H1 (cell line): ENCODE measurements at regions not wholly inside any gene's neighbourhood (a gene's known extent, or its start where the extent isn't known, plus 50 kb on each side); places are given as distances from the start of the nearest gene placed in this dataset.

Experiments
- CTCF ChIA-PET: fragments of 300-600 bp; sonication (Branson Sonifier 250); formaldehyde crosslinking; loops from one replicate; lab custom pipeline; 2021; ENCODE audit not compliant: partially characterized antibody; lab: Charles Lee
- POLR2A ChIA-PET: fragments of 300-600 bp; sonication (Branson Sonifier 250); formaldehyde crosslinking; loops from one replicate; lab custom pipeline; 2021; ENCODE audit warnings: inconsistent platforms; ENCODE audit not compliant: partially characterized antibody; lab: Charles Lee
- DNase-seq, 2 experiments: peaks; one replicate each; pipeline versions ENCODE4 v3.0.0 to v3.0.0-alpha.2; 2010 to 2022; ENCODE audit warnings: low spot score in 2 of 2, low read depth in 1 of 2, mixed read lengths in 1 of 2
- FAIRE-seq: peaks from 2 replicates; lab custom pipeline; 2011; peaks lifted over from hg19 to GRCh38; lab: Jason Lieb, UNC
- H2AFZ ChIP-seq: 2 replicates; pipeline ENCODE4 v1.8.1; 2012; ENCODE audit warnings: low read length, inconsistent platforms
- H2AK5ac ChIP-seq: 2 replicates; pipeline ENCODE4 v1.6.1; 2013; ENCODE audit warnings: low read depth, low read length
- H2BK120ac ChIP-seq: replicated peaks from 2 replicates; pipeline ENCODE3; 2013; ENCODE audit warnings: low read depth, low read length, inconsistent platforms
- H2BK12ac ChIP-seq: 2 replicates; pipeline ENCODE4 v1.6.1; 2013; ENCODE audit warnings: low read depth, low read length
- H2BK15ac ChIP-seq: 2 replicates; pipeline ENCODE4 v1.6.1; 2013; ENCODE audit warnings: low read length
- H2BK20ac ChIP-seq: 2 replicates; pipeline ENCODE4 v1.6.1; 2013; ENCODE audit warnings: low read length
- H2BK5ac ChIP-seq: 2 replicates; pipeline ENCODE4 v1.6.1; 2013; ENCODE audit warnings: low read depth, low read length
- H3K14ac ChIP-seq: 2 replicates; pipeline ENCODE4 v1.6.1; 2013; ENCODE audit warnings: inconsistent platforms; ENCODE audit not compliant: insufficient read length
- H3K18ac ChIP-seq: 2 replicates; pipeline ENCODE4 v1.6.1; 2013; ENCODE audit warnings: low read length; ENCODE audit errors: extremely low read depth
- H3K23ac ChIP-seq: 2 replicates; pipeline ENCODE4 v1.6.1; 2013; ENCODE audit warnings: inconsistent platforms; ENCODE audit not compliant: insufficient read length
- H3K23me2 ChIP-seq: 2 replicates; pipeline ENCODE4 v1.6.1; 2013; ENCODE audit warnings: low read depth, low read length
- H3K27ac ChIP-seq: 2 replicates; pipeline ENCODE4 v1.6.1; 2011; ENCODE audit warnings: low read depth, low read length, inconsistent platforms
- H3K27me3 ChIP-seq, 4 experiments: replicated peaks in 1 of 4; 1 replicate in 1 of 4; 2 replicates in 3 of 4; pipeline versions ENCODE4 v1.6.1 to v1.8.1; 2011 to 2013; ENCODE audit warnings: low read length in 3 of 4, mild to moderate bottlenecking in 3 of 4, inconsistent platforms in 2 of 4, mixed read lengths in 2 of 4, moderate library complexity in 1 of 4; ENCODE audit not compliant: control insufficient read depth in 3 of 4, insufficient read depth in 3 of 4; ENCODE audit errors: extremely low read depth in 1 of 4
- H3K36me3 ChIP-seq, 4 experiments: 2 replicates each; pipeline versions ENCODE4 v1.6.1 to v1.8.1; 2011 to 2013; ENCODE audit warnings: mild to moderate bottlenecking in 4 of 4, low read length in 3 of 4, moderate library complexity in 2 of 4, control low read depth in 1 of 4, inconsistent platforms in 1 of 4; ENCODE audit not compliant: insufficient read depth in 4 of 4, control insufficient read depth in 2 of 4
- H3K4ac ChIP-seq: replicated peaks from 2 replicates; pipeline ENCODE3; 2013; ENCODE audit warnings: low read length, low read depth, mixed read lengths, inconsistent platforms; ENCODE audit not compliant: insufficient read length
- H3K4me1 ChIP-seq, 4 experiments: replicated peaks in 1 of 4; 1 replicate in 1 of 4; 2 replicates in 3 of 4; pipeline versions ENCODE4 v1.6.1 to v1.8.1; 2011 to 2013; ENCODE audit warnings: low read length in 3 of 4, inconsistent platforms in 2 of 4, mixed read lengths in 1 of 4; ENCODE audit not compliant: insufficient read depth in 4 of 4, control insufficient read depth in 3 of 4
- H3K4me2 ChIP-seq, 2 experiments: 2 replicates each; pipeline versions ENCODE4 v1.6.1 to v1.8.1; 2011 to 2013; ENCODE audit warnings: low read depth in 2 of 2, low read length in 2 of 2, control low read depth in 1 of 2, inconsistent platforms in 1 of 2, mild to moderate bottlenecking in 1 of 2; ENCODE audit not compliant: insufficient read depth in 1 of 2
- H3K4me3 ChIP-seq, 4 experiments: fragments of 200-600, 300-600 bp in 1 of 4; sonication (generic), shearing (Covaris generic), sonication (Bioruptor Twin) in 1 of 4; 2 replicates each; pipeline versions ENCODE4 v1.5.1 to v1.8.1; 2011 to 2016; ENCODE audit warnings: low read length in 4 of 4, low read depth in 3 of 4, control low read depth in 2 of 4, inconsistent platforms in 2 of 4, mild to moderate bottlenecking in 2 of 4, mixed read lengths in 1 of 4, moderate library complexity in 1 of 4; ENCODE audit not compliant: insufficient read depth in 2 of 4; ENCODE audit errors: extremely low read depth in 1 of 4
- H3K56ac ChIP-seq: replicated peaks from 2 replicates; pipeline ENCODE3; 2013; ENCODE audit warnings: low read depth, mild to moderate bottlenecking, mixed read lengths, low read length, inconsistent platforms; ENCODE audit not compliant: insufficient read length
- H3K79me1 ChIP-seq: 2 replicates; pipeline ENCODE4 v1.6.1; 2013; ENCODE audit warnings: low read depth, low read length, control low read depth
- H3K79me2 ChIP-seq, 2 experiments: 2 replicates each; pipeline versions ENCODE4 v1.6.1 to v1.8.1; 2012 to 2013; ENCODE audit warnings: low read length in 2 of 2, mild to moderate bottlenecking in 2 of 2, inconsistent platforms in 1 of 2; ENCODE audit not compliant: insufficient read depth in 2 of 2, control insufficient read depth in 1 of 2
- H3K9ac ChIP-seq, 4 experiments: replicated peaks in 1 of 4; 1 replicate in 1 of 4; 2 replicates in 3 of 4; pipeline versions ENCODE4 v1.6.1 to v1.8.1; 2011 to 2013; ENCODE audit warnings: low read depth in 3 of 4, low read length in 3 of 4, control low read depth in 2 of 4, mild to moderate bottlenecking in 2 of 4, moderate library complexity in 2 of 4, inconsistent platforms in 1 of 4; ENCODE audit errors: extremely low read depth in 1 of 4
- H3K9me3 ChIP-seq, 2 experiments: 2 replicates each; pipeline versions ENCODE4 v1.6.1 to v1.8.1; 2012 to 2013; ENCODE audit warnings: mild to moderate bottlenecking in 2 of 2, moderate library complexity in 2 of 2, control low read depth in 1 of 2, inconsistent platforms in 1 of 2, low read depth in 1 of 2, low read length in 1 of 2, mixed read lengths in 1 of 2; ENCODE audit not compliant: insufficient read depth in 2 of 2
- H4K20me1 ChIP-seq, 2 experiments: replicated peaks in 1 of 2; 2 replicates each; pipeline versions ENCODE3 to v1.8.1; 2011 to 2013; ENCODE audit warnings: inconsistent platforms in 2 of 2, low read length in 2 of 2, mild to moderate bottlenecking in 1 of 2; ENCODE audit not compliant: insufficient read depth in 2 of 2, control insufficient read depth in 1 of 2
- H4K5ac ChIP-seq: 2 replicates; pipeline ENCODE4 v1.6.1; 2013; ENCODE audit warnings: low read length, low read depth, mixed read lengths, inconsistent platforms; ENCODE audit not compliant: insufficient read length
- H4K8ac ChIP-seq: 2 replicates; pipeline ENCODE4 v1.8.0; 2013; ENCODE audit warnings: mild to moderate bottlenecking, moderate library complexity, low read length, inconsistent platforms; ENCODE audit not compliant: insufficient read depth; ENCODE audit errors: extremely low read depth
- H4K91ac ChIP-seq: replicated peaks from 2 replicates; pipeline ENCODE3; 2013; ENCODE audit warnings: low read length, mixed read lengths, inconsistent platforms; ENCODE audit not compliant: insufficient read length
- CTCF ChIP-seq, 3 experiments: IDR thresholded peaks; 1 replicate in 2 of 3; 2 replicates in 1 of 3; pipeline versions ENCODE4 v1.5.1 to v1.6.1; 2011; ENCODE audit warnings: low read length in 3 of 3, mild to moderate bottlenecking in 3 of 3, inconsistent platforms in 2 of 3, low read depth in 1 of 3, moderate library complexity in 1 of 3; ENCODE audit not compliant: insufficient read depth in 1 of 3; ENCODE audit errors: control extremely low read depth in 1 of 3
- EP300 ChIP-seq, 2 experiments: IDR thresholded peaks; 1 replicate in 1 of 2; 2 replicates in 1 of 2; pipeline ENCODE4 v1.6.1; 2011 to 2012; ENCODE audit warnings: low read depth in 2 of 2, low read length in 2 of 2, mild to moderate bottlenecking in 2 of 2, borderline replicate concordance in 1 of 2, inconsistent platforms in 1 of 2, moderate library complexity in 1 of 2
- FOSL1 ChIP-seq: IDR thresholded peaks from 2 replicates; pipeline ENCODE4 v1.6.1; 2011; ENCODE audit warnings: mild to moderate bottlenecking, low read depth, low read length, moderate library complexity; ENCODE audit not compliant: insufficient read depth
- KDM4A ChIP-seq: IDR thresholded peaks from one replicate; pipeline ENCODE4 v1.7.1; 2012; ENCODE audit warnings: low read depth, mild to moderate bottlenecking, moderate library complexity, low read length, inconsistent platforms; ENCODE audit not compliant: severe bottlenecking
- MAX ChIP-seq: IDR thresholded peaks from 2 replicates; pipeline ENCODE4 v1.6.1; 2012; ENCODE audit warnings: inconsistent platforms
- PHF8 ChIP-seq: fragments of 200-600 bp; sonication (generic); conservative IDR thresholded peaks from 2 replicates; pipeline ENCODE4 v1.7.1; 2012; ENCODE audit warnings: low read depth, mild to moderate bottlenecking, inconsistent platforms, low read length, moderate library complexity
- YY1 ChIP-seq: IDR thresholded peaks from 2 replicates; pipeline ENCODE4 v1.6.1; 2011; ENCODE audit warnings: low read depth, mild to moderate bottlenecking, low read length
- WGBS, 2 experiments: shearing (Covaris generic) in 1 of 2; methylation state at CpG; one replicate each; pipeline versions ENCODE4 v1.1.6 to v1.1.7; 2013 to 2015; ENCODE audit warnings: low lambda C conversion rate in 2 of 2, mixed read lengths in 2 of 2, inconsistent platforms in 1 of 2, low coverage in 1 of 2, missing lambda C conversion rate in 1 of 2; ENCODE audit not compliant: insufficient replicate concordance in 2 of 2, insufficient coverage in 1 of 2, insufficient read length in 1 of 2; ENCODE audit errors: extremely low coverage in 1 of 2, missing lambda C conversion rate in 1 of 2; 5-methylcytosine and 5-hydroxymethylcytosine counted together

- no peaks in the 10 kb centered on the region for H3K79me1 ChIP-seq
- no peaks in the 10 kb centered on the region for H3K79me2 ChIP-seq
- no peak overlapping the region for H3K4me2 ChIP-seq
- no peak overlapping the region for H4K5ac ChIP-seq
- H3K4ac ChIP-seq = no peak overlapping the region
- POLR2A ChIA-PET = no interaction called here
- no peak overlapping the region for H4K91ac ChIP-seq
- TF ChIP-seq CTCF (IDR thresholded peaks at IDR 0.05; ENCODE audit: control extremely low read depth in 1 of 3, insufficient read depth in 1 of 3, low read depth in 1 of 3, low read length in 3 of 3) (no peak), EP300 (IDR thresholded peaks at IDR 0.05; ENCODE audit: borderline replicate concordance in 1 of 2, low read depth in 2 of 2, low read length in 2 of 2) (no peak), KDM4A (no peak), FOSL1 (no peak), YY1 (no peak), MAX (no peak), PHF8 (no peak)
- H3K9me3 ChIP-seq = peaks cover 3 to 4% of the 10 kb centered on the region in 2 experiments; a peak in 1 of 4 replicates
- H3K4me3 ChIP-seq = no peak overlapping the region
- no peaks in the 10 kb centered on the region for H3K4me1 ChIP-seq
- H3K23me2 ChIP-seq = no peaks in the 10 kb centered on the region
- no peak overlapping the region for H2BK12ac ChIP-seq
- no peaks in the 10 kb centered on the region for H3K27me3 ChIP-seq
- FAIRE-seq = no peak
- no peak for DNase-seq
- H2BK20ac ChIP-seq = no peak overlapping the region
- no peak overlapping the region for H4K8ac ChIP-seq
- no peak overlapping the region for H3K14ac ChIP-seq
- no peak overlapping the region for H3K9ac ChIP-seq
- no peak overlapping the region for H2BK120ac ChIP-seq
- no peaks in the 10 kb centered on the region for H4K20me1 ChIP-seq
- H2BK5ac ChIP-seq = no peak overlapping the region
- H3K23ac ChIP-seq = no peak overlapping the region
- no peak overlapping the region for H3K18ac ChIP-seq
- no peak overlapping the region for H2AK5ac ChIP-seq
- CTCF ChIA-PET = no interaction called here
- H2BK15ac ChIP-seq = no peak overlapping the region
- no peaks in the 10 kb centered on the region for H3K36me3 ChIP-seq
- no peak overlapping the region for H2AFZ ChIP-seq
- no peak overlapping the region for H3K56ac ChIP-seq
- 95% methylated on average over 2 of the region's 2 CpGs; no CpG with 5 or more reads in 1 of the 2 experiments for WGBS, 2 experiments
- H3K27ac ChIP-seq = no peak overlapping the region
Observed at GRCh38 chr9:24451346-24451745, 94.4 kb downstream of the IZUMO3 start.
